Trophoblast cell (in vitro differentiated cells and primary cell): ENCODE measurements at regions not wholly inside any gene's neighbourhood (a gene's known extent, or its start where the extent isn't known, plus 50 kb on each side); places are given as distances from the start of the nearest gene placed in this dataset.

Experiments used
- DNase-seq, 2 donors: peaks; one replicate each; pipeline ENCODE4 v3.0.0-alpha.2; 2016
- H2AFZ ChIP-seq: 2 replicates; pipeline ENCODE4 v1.6.1; 2013; ENCODE audit warnings: low read length, moderate library complexity, mild to moderate bottlenecking; ENCODE audit not compliant: insufficient read depth, poor library complexity
- H2AK5ac ChIP-seq: 2 replicates; pipeline ENCODE4 v1.6.1; 2013; ENCODE audit warnings: mild to moderate bottlenecking, low read length
- H2BK120ac ChIP-seq: 2 replicates; pipeline ENCODE4 v1.6.1; 2013; ENCODE audit warnings: low read length, mild to moderate bottlenecking, moderate library complexity; ENCODE audit not compliant: insufficient read depth, poor library complexity
- H2BK12ac ChIP-seq: 2 replicates; pipeline ENCODE4 v1.6.1; 2013; ENCODE audit warnings: mild to moderate bottlenecking, low read length, moderate library complexity
- H2BK5ac ChIP-seq: 2 replicates; pipeline ENCODE4 v1.6.1; 2013; ENCODE audit warnings: low read length, low read depth, moderate library complexity, mild to moderate bottlenecking; ENCODE audit not compliant: poor library complexity
- H3K14ac ChIP-seq: 2 replicates; pipeline ENCODE4 v1.6.1; 2013; ENCODE audit warnings: mild to moderate bottlenecking, low read length
- H3K18ac ChIP-seq: 2 replicates; pipeline ENCODE4 v1.6.1; 2013; ENCODE audit warnings: mild to moderate bottlenecking, low read length
- H3K23ac ChIP-seq: 2 replicates; pipeline ENCODE4 v1.6.1; 2013; ENCODE audit warnings: low read length
- H3K27ac ChIP-seq: 2 replicates; pipeline ENCODE4 v1.5.1; 2013; ENCODE audit warnings: low read depth, mild to moderate bottlenecking, inconsistent platforms, low read length, moderate library complexity
- H3K27me3 ChIP-seq: 2 replicates; pipeline ENCODE4 v1.6.1; 2013; ENCODE audit warnings: inconsistent platforms, mild to moderate bottlenecking, low read length, moderate library complexity; ENCODE audit not compliant: insufficient read depth
- H3K36me3 ChIP-seq, 2 experiments: 1 replicate in 1 of 2; 2 replicates in 1 of 2; pipeline ENCODE4 v1.6.1; 2013; ENCODE audit warnings: low read length in 2 of 2, mild to moderate bottlenecking in 2 of 2, moderate library complexity in 1 of 2; ENCODE audit not compliant: insufficient read depth in 2 of 2, control insufficient read depth in 1 of 2
- H3K4ac ChIP-seq: 2 replicates; pipeline ENCODE4 v1.6.1; 2013; ENCODE audit warnings: low read depth, mild to moderate bottlenecking, low read length, moderate library complexity
- H3K4me1 ChIP-seq, 2 experiments: 1 replicate in 1 of 2; 2 replicates in 1 of 2; pipeline ENCODE4 v1.6.1; 2013; ENCODE audit warnings: low read length in 2 of 2, mild to moderate bottlenecking in 2 of 2, moderate library complexity in 1 of 2; ENCODE audit not compliant: insufficient read depth in 2 of 2, control insufficient read depth in 1 of 2
- H3K4me2 ChIP-seq: 2 replicates; pipeline ENCODE4 v1.6.1; 2013; ENCODE audit warnings: inconsistent platforms, mild to moderate bottlenecking, low read length, moderate library complexity
- H3K4me3 ChIP-seq: 2 replicates; pipeline ENCODE4 v1.5.1; 2013; ENCODE audit warnings: mild to moderate bottlenecking, low read depth, low read length, inconsistent platforms
- H3K79me1 ChIP-seq: one replicate; pipeline ENCODE4 v1.6.1; 2013; ENCODE audit warnings: low read length
- H3K79me2 ChIP-seq: 2 replicates; pipeline ENCODE4 v1.6.1; 2013; ENCODE audit warnings: low read length, mild to moderate bottlenecking; ENCODE audit not compliant: control insufficient read depth, insufficient read depth, poor library complexity
- H3K9ac ChIP-seq: 2 replicates; pipeline ENCODE4 v1.6.1; 2013; ENCODE audit warnings: mild to moderate bottlenecking, low read length
- H3K9me3 ChIP-seq: 2 replicates; pipeline ENCODE4 v1.6.1; 2013; ENCODE audit warnings: low read depth, mild to moderate bottlenecking, control low read depth, inconsistent platforms, low read length; ENCODE audit not compliant: insufficient read depth
- H4K12ac ChIP-seq: 2 replicates; pipeline ENCODE4 v1.6.1; 2013; ENCODE audit warnings: low read depth, mild to moderate bottlenecking, low read length, moderate library complexity
- H4K8ac ChIP-seq: 2 replicates; pipeline ENCODE4 v1.6.1; 2013; ENCODE audit warnings: low read depth, mild to moderate bottlenecking, low read length, moderate library complexity
- H4K91ac ChIP-seq: one replicate; pipeline ENCODE4 v1.6.1; 2013; ENCODE audit warnings: low read depth, mild to moderate bottlenecking, low read length, moderate library complexity
- WGBS: extraction: QIAGEN DNeasy Blood & Tissue Kit; methylation state at CpG from one replicate; pipeline ENCODE4 v1.1.7; 2013; ENCODE audit warnings: missing lambda C conversion rate; ENCODE audit not compliant: insufficient read length, insufficient coverage; ENCODE audit errors: extremely low coverage; 5-methylcytosine and 5-hydroxymethylcytosine counted together

- Histone ChIP-seq H3K4me1 (no peaks in the 10 kb centered on the region), H3K27me3 (no peaks in the 10 kb centered on the region), H3K18ac (no peak overlapping the region), H4K91ac (no peak overlapping the region), H2AFZ (no peak overlapping the region), H3K23ac (no peak overlapping the region), H3K79me2 (no peaks in the 10 kb centered on the region), H2BK5ac (no peak overlapping the region), H3K4me3 (no peak overlapping the region), H3K27ac (no peak overlapping the region), H4K8ac (no peak overlapping the region), H4K12ac (no peak overlapping the region), H3K36me3 (no peaks in the 10 kb centered on the region), H3K9ac (no peak overlapping the region), H2BK120ac (no peak overlapping the region), H3K14ac (no peak overlapping the region), H3K4me2 (no peak overlapping the region), H3K4ac (no peak overlapping the region), H3K79me1 (no peaks in the 10 kb centered on the region), H2BK12ac (no peak overlapping the region), H2AK5ac (no peak overlapping the region), H3K9me3 (no peaks in the 10 kb centered on the region)
- DNase-seq, result no peak
These were observed 898.1 kb downstream of the XPNPEP1 start for GRCh38 chr10:109025172-109025571.

GRCh38 chr10:109022417-109023049 lies 900.8 kb downstream of the XPNPEP1 start:
- no peak overlapping the region for H3K4me3 ChIP-seq
- H2BK12ac ChIP-seq, result no peak overlapping the region
- WGBS, result no CpG with 5 or more reads among the region's 1 CpG
- no peak overlapping the region for H4K91ac ChIP-seq
- H3K4me2 ChIP-seq, result no peak overlapping the region
- H3K23ac ChIP-seq, result no peak overlapping the region
- H2AFZ ChIP-seq, result no peak overlapping the region
- H3K79me1 ChIP-seq, result no peaks in the 10 kb centered on the region
- H3K4ac ChIP-seq, result no peak overlapping the region
- no peak overlapping the region for H4K12ac ChIP-seq
- no peak for DNase-seq
- no peaks in the 10 kb centered on the region for H3K36me3 ChIP-seq
- H3K9me3 ChIP-seq, result no peaks in the 10 kb centered on the region
- H3K4me1 ChIP-seq, result no peaks in the 10 kb centered on the region
- H3K14ac ChIP-seq, result no peak overlapping the region
- H2AK5ac ChIP-seq, result no peak overlapping the region
- H3K27ac ChIP-seq, result no peak overlapping the region
- no peak overlapping the region for H3K18ac ChIP-seq
- H2BK5ac ChIP-seq, result no peak overlapping the region
- no peaks in the 10 kb centered on the region for H3K79me2 ChIP-seq
- H2BK120ac ChIP-seq, result no peak overlapping the region
- no peak overlapping the region for H3K9ac ChIP-seq
- no peaks in the 10 kb centered on the region for H3K27me3 ChIP-seq
- H4K8ac ChIP-seq, result no peak overlapping the region

GRCh38 chr10:109019001-109019424 lies 904.3 kb downstream of the XPNPEP1 start:
- no peak overlapping the region for H3K4me3 ChIP-seq
- no peak overlapping the region for H2BK12ac ChIP-seq
- WGBS, result no CpG with 5 or more reads among the region's 6 CpGs
- H3K23ac ChIP-seq, result no peak overlapping the region
- no peak overlapping the region for H3K9ac ChIP-seq
- no peak overlapping the region for H3K14ac ChIP-seq
- H2AFZ ChIP-seq, result no peak overlapping the region
- no peak overlapping the region for H2BK120ac ChIP-seq
- no peaks in the 10 kb centered on the region for H3K79me1 ChIP-seq
- no peaks in the 10 kb centered on the region for H3K9me3 ChIP-seq
- no peak overlapping the region for H4K8ac ChIP-seq
- H2AK5ac ChIP-seq, result no peak overlapping the region
- no peak overlapping the region for H4K12ac ChIP-seq
- H3K18ac ChIP-seq, result no peak overlapping the region
- no peak overlapping the region for H3K4me2 ChIP-seq
- no peak overlapping the region for H2BK5ac ChIP-seq
- H3K4me1 ChIP-seq, result no peaks in the 10 kb centered on the region
- H3K4ac ChIP-seq, result no peak overlapping the region
- H3K79me2 ChIP-seq, result no peaks in the 10 kb centered on the region
- H3K36me3 ChIP-seq, result no peaks in the 10 kb centered on the region
- H4K91ac ChIP-seq, result no peak overlapping the region
- H3K27me3 ChIP-seq, result no peaks in the 10 kb centered on the region
- no peak overlapping the region for H3K27ac ChIP-seq
- no peak for DNase-seq

GRCh38 chr10:109007514-109007913 lies 915.8 kb downstream of the XPNPEP1 start:
- no peak overlapping the region for H2AK5ac ChIP-seq

More at GRCh38 chr10:109007514-109007913, 915.8 kb downstream of the XPNPEP1 start:
- Histone ChIP-seq H3K23ac (no peak overlapping the region), H3K18ac (no peak overlapping the region), H3K27me3 (no peaks in the 10 kb centered on the region), H3K79me2 (no peaks in the 10 kb centered on the region), H3K36me3 (no peaks in the 10 kb centered on the region), H2BK12ac (no peak overlapping the region), H3K9ac (no peak overlapping the region), H4K12ac (no peak overlapping the region), H3K4ac (no peak overlapping the region), H3K4me2 (no peak overlapping the region), H2AFZ (no peak overlapping the region), H4K91ac (no peak overlapping the region), H3K4me3 (no peak overlapping the region), H3K27ac (no peak overlapping the region), H2BK120ac (no peak overlapping the region), H3K79me1 (no peaks in the 10 kb centered on the region), H4K8ac (no peak overlapping the region), H2BK5ac (no peak overlapping the region), H3K14ac (no peak overlapping the region), H3K9me3 (no peaks in the 10 kb centered on the region), H3K4me1 (no peaks in the 10 kb centered on the region)
- DNase-seq, result no peak
- no CpG with 5 or more reads among the region's 1 CpG for WGBS
